ENCODE measurements at regions not wholly inside any gene's neighbourhood (a gene's known extent, or its start where the extent isn't known, plus 50 kb on each side); places are given as distances from the start of the nearest gene placed in this dataset.

DNA sequence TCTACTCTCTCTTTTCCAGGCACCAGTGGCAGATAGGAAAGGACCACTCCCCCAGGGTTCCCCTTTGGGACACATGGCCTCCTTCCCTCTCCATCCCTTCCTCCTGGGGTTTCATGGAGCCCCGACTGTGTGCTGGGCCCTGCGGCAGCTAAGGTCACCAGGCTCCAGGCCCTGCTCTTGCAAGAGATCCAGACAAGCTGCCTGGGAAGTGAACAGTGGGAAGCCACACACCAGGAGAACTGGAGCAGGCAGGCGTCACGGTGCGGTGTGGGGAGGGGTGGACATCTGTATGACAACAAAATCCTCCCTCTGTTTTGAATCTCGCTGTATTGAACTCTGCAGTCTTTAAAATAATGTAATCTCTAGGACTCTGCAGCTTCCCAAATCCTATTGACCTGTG lies 330.1 kb downstream of the UQCRFS1 start:
- no peak for DNase-seq (ENCODE audit: low spot score)

DNA sequence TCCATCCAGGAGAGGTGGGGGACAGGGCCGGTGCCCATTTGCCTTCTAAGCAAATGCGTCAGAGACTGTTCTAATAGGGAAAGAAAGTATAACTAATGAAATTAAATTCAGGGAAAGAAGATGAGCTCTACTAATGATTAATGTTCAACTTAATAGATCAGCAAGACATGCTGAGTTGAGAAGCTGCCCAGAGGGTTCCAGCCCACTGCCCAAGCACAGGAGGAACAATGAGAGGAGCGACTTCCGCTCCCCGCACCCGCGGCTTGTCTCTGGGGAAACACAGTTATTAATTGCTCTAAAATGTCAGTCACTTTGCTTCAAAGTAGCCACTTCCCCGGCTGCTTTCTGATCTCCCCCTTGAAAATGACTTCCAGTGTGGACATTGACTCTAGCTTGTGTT lies 331.3 kb downstream of the UQCRFS1 start:
- DNase-seq (ENCODE audit: low spot score), result no peak

DNA sequence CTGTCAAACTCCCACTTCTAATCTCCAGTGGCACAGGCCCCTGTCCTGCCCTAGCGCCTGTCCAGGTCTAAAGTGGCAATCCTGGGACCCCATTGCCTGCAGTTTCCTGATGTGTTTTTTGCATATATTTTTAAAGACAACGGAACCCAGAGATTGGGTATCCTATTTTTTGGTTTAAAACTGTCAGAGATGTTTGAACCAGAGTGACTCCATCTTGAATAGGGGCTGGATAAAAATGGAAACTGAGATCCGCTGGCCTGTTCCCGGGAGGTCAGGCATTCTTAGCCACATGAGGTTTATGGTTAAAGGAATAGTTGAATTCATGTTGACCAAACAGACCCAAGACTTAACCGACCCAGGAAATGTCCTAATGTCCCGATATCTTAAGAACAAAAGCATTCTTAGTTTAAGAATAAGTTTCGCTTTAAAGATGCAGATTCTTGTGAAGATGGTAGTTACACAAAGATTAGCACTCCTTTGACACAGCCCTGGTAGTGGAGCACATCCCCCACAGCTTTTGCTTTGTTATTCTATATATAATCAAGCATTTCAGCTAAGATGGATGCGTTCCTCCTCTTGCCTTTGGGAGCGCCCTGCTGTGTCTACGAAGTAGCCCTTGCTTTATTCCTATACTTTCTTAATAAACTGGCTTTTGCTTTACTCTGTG lies 332.1 kb downstream of the UQCRFS1 start:
- no peak for DNase-seq (ENCODE audit: low spot score)

DNA sequence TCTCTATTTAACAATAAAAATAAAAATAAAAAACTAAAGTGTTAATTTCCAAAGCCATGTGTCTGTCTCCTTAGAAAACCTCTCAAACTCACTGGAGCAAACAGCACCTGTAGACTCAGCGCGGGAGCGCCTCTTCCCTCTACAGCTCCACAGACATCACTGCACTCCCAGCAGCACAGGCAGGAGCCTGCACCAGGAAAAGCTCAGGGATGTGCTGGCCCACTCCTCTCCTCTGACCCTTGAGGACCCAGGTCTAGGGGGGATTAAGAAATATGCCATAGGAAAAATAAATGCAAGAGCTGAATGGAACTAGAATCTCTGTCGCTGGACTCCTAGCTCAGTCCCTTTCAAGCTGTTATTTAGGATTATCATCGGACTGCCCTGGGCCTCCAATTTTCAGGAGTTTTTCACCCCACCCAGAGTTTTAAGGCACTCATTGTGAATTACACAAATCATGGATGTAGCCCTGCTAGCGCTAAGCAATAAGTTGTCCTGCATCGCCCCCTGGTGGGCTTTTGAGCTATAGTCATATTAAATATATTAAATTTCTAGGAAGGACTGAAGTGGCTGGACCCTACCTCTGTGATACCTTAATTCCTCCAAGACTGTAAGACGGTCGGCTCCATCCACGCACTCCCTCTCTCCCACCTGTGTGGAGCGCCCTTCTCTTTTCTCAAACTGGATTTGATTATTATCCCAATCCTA lies 333.9 kb downstream of the UQCRFS1 start:
- peak; percentile 56 for DNase-seq (ENCODE audit: low spot score)

DNA sequence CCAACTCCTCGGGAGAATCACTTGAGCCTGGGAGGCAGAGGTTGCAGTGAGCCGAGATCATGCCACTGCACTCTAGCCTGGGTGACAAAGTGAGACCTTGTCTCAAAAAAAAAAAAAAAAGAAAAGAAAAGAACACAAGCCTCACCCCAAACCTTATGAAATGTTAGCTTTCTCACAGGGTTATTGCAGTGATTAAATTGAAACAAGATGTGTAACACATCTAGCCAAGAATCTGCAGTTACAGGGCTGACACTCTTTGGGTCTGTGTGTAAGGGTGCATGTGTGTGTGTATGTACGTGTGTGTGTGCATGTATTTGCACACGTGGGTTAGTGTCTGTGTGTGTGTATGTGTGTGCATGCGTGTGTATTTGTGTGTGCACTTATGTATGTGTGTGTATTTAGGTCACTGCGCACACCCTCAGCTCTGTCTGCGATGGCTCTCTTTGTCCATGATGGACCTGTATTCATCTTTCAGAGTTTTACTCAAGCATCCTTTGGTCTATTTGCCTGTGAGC lies 336.3 kb downstream of the UQCRFS1 start:
- no peak for DNase-seq (ENCODE audit: low spot score)

DNA sequence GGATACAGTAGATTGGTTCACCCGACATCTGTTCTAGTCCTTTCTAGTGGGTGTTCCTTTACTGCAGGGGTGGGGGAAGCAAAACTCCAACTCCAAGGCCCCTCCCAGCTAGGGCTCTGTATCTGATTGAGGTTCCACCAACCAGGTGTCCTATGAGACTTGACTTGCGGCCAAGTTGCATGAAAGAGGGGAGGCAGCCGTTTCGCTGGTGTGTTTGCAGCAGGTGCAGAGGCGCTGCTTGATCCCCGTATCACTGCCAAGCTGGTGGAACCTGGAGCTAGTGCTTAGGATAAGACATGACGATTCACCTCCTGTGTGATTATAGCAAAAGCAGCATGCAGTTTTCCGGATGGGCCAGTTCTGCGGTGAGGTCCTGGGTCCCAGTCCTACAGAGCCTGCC lies 338.2 kb downstream of the UQCRFS1 start:
- no peak for DNase-seq (ENCODE audit: low spot score)

DNA sequence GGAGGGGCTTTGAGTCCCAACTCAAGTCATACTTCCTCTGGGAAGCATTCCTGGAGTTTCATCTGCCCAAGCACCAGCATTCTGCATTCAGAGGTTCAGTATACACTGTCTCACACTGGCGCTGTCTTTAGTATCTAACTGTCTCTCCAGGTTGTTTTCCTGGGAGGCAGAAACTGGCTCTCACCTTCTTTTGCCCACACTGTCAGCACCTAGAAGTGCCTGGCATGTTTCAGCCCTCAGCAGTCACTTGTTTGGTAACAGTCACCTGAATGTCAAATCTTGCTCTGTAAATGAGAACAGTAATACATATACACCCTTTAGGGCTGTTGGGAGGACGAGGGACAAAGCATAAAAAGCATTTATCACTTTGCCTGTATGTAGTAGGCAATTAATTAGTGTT lies 339.6 kb downstream of the UQCRFS1 start:
- DNase-seq (ENCODE audit: low spot score), result no peak

DNA sequence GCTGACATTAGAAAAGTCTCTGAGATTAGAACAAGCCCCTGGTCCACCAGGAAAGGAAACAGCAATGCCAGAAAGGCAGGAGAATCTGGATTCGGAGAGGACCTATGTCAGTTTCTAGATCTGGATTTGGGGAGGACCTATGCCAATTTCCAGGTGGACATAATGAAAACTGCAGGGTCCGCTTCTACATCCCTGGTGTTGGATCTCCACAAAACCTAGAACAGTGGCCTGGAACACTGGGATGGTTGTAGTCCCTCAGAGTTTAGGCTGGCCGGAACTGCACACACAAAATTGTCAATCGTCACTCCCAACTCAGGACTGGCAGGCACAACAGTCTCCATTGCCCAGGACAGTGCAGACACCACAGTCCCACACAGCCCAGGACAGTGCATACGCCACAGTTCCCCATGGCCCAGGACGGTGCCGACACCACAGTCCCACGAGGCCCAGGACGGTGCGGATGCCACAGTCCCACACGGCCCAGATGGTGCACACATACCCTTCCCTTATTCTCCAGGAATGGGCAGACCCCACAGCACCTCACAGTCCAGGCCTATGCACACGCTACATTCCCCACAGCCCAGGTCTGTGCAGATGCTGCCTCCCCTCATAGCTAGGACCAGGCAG lies 341.7 kb downstream of the UQCRFS1 start:
- DNase-seq (ENCODE audit: low spot score), result no peak

DNA sequence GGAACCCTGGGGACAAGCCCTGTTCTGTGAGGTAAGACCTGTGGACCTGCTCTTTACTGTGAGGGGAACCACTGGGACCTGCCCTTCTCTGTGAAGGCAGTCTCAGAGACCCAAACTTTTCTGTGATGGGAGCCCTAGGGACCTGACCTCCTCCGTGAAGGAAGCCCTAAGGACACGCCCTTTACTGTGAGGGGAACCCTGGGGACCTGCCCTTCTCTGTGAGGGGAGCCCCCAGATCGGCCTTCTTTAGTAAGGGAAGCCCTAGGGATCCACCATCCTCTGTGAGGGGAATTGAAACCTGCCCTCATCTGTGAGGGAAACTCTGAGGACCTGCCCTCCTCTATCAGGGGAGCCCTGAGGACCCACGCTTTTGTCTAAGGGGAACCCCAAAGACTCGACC lies 343.5 kb downstream of the UQCRFS1 start:
- no peak for DNase-seq (ENCODE audit: low spot score)

DNA sequence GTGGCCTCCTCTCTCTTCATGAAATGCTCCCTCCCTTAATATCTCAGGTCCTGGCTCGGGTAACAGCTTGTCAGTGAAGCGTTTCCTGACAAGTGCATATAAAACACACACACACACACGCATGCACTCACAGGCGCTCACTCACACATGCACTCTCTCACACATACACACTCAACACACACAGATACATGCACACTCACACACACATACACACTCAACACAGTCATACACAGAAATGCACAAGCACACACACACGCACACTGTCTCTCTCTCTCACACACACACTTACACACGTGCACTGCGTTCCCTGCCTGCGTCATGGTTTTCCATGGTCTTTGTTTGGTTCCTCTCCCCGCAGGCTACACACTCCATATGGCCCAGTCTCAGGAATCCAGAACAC lies 344.1 kb downstream of the UQCRFS1 start:
- no peak for DNase-seq (ENCODE audit: low spot score)

DNA sequence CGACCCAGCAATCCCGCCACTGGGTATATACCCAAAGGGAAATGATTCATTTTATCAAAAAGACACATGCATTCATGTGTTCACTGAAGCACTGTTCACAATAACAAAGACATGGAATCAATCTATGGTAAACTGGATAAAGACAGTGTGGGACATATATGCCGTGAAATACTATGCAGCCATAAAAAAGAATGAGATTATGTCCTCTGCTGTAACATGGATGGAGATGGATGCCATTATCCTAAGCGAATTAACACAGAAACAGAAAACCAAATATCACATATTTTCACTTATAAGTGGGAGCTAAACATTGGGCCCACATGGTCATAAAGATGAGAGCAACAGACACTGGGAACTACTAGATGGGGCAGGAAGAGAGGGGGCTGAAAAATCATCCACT lies 345.0 kb downstream of the UQCRFS1 start:
- no peak for DNase-seq (ENCODE audit: low spot score)

DNA sequence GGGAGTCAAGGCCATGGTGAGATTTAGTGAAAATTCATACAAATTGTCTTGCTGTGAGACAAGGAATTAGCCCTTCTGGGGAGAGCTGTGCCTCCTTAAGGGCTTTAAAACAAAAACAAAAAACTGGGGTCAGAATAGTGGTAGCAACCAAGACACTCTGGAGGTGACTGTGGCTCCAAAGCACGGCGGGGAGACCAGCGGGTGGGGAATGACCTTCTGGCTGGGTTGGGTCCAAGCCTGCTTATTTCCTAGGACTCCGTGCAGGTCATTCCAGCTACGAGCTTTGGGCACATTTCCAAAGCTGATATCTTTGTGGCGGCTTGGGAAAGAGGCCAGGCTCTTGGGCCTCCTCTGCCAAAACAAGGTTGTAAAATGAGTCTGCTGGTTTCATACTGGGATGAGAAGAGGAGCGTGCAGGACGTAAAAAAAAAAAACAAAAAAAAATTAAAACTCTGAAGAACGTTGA lies 348.3 kb downstream of the UQCRFS1 start:
- DNase-seq (ENCODE audit: low spot score), result no peak

DNA sequence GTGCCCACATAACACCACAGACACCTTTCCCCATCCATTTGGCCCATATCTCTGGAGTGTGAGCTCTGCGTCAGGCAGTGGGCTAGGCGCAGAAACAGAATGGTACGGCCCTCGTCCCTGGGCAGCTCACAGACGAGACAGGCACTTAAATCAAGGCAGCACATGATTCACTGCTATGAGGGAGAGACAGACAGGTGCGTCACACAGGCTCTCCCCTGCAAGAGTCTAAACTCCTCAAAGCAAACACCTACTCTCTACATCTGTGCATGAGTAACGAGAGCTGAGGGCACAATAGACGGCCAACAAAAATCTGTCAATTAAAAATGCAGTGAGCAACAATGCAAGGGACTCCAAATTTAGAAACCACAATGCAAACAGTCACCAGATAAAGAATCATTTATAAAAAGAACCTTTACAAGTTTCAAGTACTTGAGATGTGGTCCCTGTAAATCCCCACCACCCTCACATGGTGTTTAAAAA lies 348.9 kb downstream of the UQCRFS1 start:
- DNase-seq (ENCODE audit: low spot score), result no peak

DNA sequence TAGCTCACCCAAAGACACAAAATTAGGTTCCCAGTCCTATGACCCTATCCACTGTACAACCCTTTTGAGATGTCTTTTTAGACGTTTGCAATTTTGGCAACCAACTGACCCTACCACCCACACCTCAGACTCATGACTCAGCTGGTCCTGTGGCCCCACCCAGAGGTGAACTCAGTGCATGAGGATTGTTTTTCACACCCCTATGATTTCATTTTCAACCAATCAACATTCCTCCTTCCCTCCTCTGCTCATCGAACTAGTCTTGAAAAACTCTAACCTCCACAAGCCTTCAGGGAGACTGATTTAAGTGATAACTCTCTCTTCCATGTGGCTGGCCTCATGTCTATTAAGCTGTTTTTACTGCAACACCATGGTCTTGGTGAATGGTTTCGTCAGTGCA lies 350.7 kb downstream of the UQCRFS1 start:
- DNase-seq (ENCODE audit: low spot score), result no peak

DNA sequence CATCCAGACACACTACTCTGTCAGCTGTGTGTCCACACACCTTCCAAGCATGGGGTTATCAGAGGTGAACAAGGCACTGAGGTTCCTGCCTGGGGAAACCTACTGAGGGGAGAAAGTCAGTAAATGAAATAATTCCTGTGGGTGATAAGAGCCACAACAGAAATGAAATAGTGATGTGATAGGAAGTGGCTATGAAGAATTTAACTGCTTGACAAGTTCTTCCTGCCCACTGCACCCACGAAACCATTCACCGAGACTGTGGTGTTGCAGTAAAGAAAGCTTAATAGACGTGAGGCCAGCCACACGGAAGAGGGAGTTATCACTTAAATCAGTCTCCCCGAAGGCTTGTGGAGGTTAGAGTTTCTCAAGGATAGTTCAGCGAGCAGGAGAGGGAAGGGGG lies 353.1 kb downstream of the UQCRFS1 start:
- no peak for DNase-seq (ENCODE audit: low spot score)

DNA sequence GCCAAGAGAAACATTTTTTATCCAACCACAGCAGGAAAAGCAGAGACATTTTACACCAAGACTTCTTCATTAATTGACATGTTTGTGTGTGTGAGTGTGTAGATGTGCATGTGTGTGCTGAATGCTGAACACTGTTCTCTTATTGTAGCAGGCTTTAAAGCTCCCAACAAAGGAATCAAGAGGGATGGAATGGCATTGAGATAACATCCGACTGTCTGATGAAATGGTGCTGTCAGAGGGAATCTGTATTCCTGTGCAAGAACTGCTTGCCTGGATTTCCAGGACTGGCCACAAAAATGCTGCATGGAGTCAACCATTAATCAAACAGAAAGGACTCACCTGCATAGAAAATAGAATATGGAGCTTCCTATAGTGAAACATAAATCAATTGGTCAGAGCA lies 354.0 kb downstream of the UQCRFS1 start:
- no peak for DNase-seq (ENCODE audit: low spot score)

DNA sequence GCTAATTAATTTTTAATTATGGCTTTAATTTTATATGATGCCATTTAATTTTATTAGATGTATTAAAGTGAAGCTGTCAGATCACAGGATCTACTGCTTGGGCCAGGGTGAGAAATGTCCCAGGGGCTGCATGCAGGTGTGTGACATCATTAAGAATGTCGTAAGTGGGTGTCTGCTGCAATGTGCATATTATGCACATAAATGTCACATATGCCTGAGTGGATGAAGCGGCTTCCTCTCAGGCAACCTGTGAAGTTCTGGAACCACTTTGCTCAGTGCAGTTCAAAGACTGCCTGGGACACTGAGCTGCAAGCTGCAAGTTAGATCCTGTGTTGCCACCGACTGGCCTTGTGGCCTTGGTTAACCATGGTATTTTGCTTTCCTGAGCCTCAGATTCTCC lies 355.0 kb downstream of the UQCRFS1 start:
- DNase-seq (ENCODE audit: low spot score), result no peak

DNA sequence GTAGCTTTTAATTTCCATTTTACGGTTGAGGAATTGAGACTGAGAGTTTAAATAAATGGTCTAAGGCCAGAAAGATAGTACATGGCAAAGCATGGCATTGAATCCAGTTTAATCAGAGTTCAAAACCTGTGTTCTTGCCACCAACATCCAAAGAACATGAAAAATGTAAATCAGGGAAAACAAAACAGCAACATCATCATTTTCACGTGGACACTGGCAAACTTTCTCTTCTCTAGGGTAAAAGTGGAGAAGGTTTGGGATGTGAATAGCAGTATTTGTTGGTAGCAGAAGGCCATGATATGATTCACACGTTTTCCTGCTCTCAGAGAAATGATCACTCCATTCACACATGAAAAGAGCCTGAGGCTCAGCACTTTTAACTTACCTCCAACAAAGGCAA lies 357.7 kb downstream of the UQCRFS1 start:
- DNase-seq (ENCODE audit: low spot score), result no peak

DNA sequence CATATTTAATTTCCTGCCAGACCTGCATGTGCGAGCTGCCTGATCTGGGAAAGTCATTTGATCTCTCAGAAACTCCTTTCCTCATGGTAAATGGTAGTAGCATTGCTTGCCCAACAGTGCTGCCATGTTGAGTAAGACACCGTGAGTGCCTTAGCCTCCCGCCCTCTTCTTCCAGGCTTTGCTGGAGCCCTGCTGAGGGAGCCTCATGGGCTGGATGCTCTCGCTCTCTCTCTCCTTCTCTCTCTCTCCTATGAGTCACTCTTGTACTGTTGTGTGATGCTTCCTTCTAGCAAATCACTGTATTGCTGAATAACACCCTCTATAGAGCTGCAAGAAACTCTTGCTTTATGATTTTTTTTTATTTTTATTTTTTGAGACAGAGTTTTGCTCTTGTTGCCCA lies 365.5 kb downstream of the UQCRFS1 start:
- no peak for DNase-seq (ENCODE audit: low spot score)

DNA sequence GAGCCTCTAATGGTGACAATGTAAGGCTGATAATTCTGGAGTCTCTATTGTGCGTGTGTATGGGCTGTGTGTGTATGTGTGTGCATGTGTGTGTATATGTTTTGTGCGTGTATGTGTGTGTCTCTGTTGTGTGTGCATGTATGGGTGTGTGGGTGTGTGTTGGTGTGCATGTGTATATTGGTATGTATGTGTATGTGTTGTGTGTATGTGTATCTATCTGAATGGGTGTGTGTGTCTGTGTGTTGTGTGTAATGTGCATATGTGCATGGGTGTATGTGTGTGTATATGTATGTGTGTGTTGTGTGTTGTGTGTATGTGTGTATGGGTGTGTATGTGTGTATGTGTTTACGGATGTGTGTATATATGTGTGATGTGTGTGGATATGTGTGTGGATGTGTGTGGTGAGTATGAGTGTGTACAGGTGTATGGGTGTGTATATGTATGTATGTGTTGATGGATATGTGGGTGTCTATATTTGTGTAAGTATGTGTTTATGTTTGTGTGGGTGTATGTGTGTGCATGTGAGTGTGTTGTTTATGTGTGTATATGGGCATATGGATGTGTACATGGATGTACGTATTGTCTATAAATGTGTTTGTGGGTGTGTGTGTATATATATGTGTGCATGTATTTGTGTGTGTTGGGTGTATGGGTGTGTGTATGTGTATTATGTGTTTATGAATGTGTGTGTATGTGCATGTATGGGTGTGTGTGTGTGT lies 366.7 kb downstream of the UQCRFS1 start:
- no peak for DNase-seq (ENCODE audit: low spot score)

DNA sequence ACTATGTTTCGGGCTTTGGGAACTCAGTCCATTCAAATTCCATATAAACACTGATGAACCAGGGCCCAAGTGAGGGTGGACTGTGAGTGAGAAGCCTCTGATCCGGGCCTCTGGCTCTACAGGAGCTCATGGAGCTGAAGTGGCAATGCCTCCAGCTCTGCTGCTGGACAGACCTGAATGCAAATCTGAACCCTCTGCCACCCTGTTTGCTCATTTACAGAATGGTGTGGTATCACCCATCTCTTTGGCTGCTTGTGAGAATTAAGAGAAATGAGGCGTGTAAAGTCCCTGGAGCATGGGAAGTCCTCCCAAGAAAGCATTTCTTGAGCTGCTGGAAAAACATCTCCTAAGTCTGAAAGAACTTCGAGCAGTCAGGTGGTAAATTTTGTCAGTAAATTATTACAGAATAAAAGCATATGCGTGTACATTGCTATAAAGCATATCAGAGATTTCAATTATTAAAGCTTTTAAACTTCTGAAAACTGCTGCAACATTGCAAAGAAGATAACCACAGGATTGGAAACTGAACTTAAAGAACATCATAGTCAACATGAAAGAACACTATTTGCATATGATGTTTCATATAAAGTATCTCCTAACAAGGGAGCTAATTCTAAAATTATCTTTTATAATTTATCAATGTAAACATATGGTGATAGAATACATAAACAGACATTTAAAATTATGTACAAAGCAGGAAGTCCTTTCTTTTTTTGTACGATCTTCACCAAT lies 369.0 kb downstream of the UQCRFS1 start:
- no peak for DNase-seq (ENCODE audit: low spot score)

DNA sequence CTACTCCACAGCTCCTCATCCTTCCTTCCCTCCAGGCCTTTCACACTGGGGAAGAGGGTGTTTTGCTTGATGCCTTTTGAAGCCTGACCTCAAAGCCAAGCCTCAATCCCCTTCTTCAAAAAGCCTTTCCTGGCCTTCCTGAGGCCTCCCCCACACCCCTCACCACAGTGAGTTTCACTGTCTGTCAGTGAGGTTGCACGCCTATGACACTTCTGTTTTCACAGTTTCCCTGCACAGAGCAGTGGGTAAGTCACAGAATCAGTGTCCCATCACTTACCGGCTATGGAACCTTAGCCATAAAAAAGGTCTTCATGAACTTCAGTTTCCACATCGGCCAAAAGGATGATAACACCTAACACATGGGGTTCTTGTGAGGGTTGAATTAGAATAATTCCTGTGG lies 371.4 kb downstream of the UQCRFS1 start:
- no peak for DNase-seq (ENCODE audit: low spot score)
